HepG2 (cell line): ENCODE measurements at regions not wholly inside any gene's neighbourhood (a gene's known extent, or its start where the extent isn't known, plus 50 kb on each side); places are given as distances from the start of the nearest gene placed in this dataset.

Experiments
- ATAC-seq: fragments of 200-7000 bp; cut with Tn5 transposase; 3 replicates; pipeline ENCODE4 v1.9.1; 2020; ENCODE audit warnings: mild to moderate bottlenecking, moderate library complexity
- BruUV-seq: library from RNA; stranded (reverse); fragments of 400-500 nt; replicated peaks from 2 replicates; lab custom pipeline; 2021; lab: Mats Ljungman, UMichigan
- CTCF ChIA-PET: fragments of 300-600 bp; formaldehyde crosslinking; extraction: SDS; loops from one replicate; lab custom pipeline; 2021; ENCODE audit warnings: low total read pairs, inconsistent platforms, low intra/inter-chr PET ratio; lab: Yijun Ruan, JAX
- POLR2A ChIA-PET: fragments of 350-600 bp; sonication (Branson Sonifier 250); formaldehyde crosslinking; loops from one replicate; lab custom pipeline; 2020; ENCODE audit warnings: antibody characterized with exemption, inconsistent platforms; lab: Yijun Ruan, JAX
- DNase-seq: peaks from one replicate; pipeline ENCODE4 v3.0.0-alpha.2; 2015; ENCODE audit warnings: low spot score
- FAIRE-seq: peaks from 3 replicates; lab custom pipeline; 2011; peaks lifted over from hg19 to GRCh38; lab: Jason Lieb, UNC
- H2AFZ ChIP-seq: one replicate; pipeline ENCODE4 v1.6.1; 2011; ENCODE audit warnings: low read length, inconsistent platforms
- H3K27ac ChIP-seq: fragments of 300-600 bp; 3 replicates; pipeline ENCODE4 v1.8.0; 2011; ENCODE audit warnings: mixed run types, mild to moderate bottlenecking, mixed read lengths, low read length, inconsistent platforms; ENCODE audit not compliant: insufficient read depth; ENCODE audit errors: extremely low read length
- H3K27me3 ChIP-seq, 2 experiments: fragments of 200-600 bp in 1 of 2; 2 replicates in 1 of 2; 3 replicates in 1 of 2; pipeline versions ENCODE4 v1.6.0 to v1.8.0; 2011; ENCODE audit warnings: low read length in 2 of 2, mild to moderate bottlenecking in 2 of 2, moderate library complexity in 2 of 2, inconsistent platforms in 1 of 2; ENCODE audit not compliant: insufficient read depth in 2 of 2, control insufficient read depth in 1 of 2
- H3K36me3 ChIP-seq, 2 experiments: fragments of 200-600 bp in 1 of 2; replicated peaks in 1 of 2; 2 replicates in 1 of 2; 3 replicates in 1 of 2; pipeline versions ENCODE4 v1.5.1 to v1.8.0; 2011; ENCODE audit warnings: low read length in 2 of 2, inconsistent platforms in 1 of 2; ENCODE audit not compliant: insufficient read depth in 2 of 2, control insufficient read depth in 1 of 2
- H3K4me1 ChIP-seq: 2 replicates; pipeline ENCODE4 v1.5.1; 2012; ENCODE audit warnings: low read length, inconsistent platforms; ENCODE audit not compliant: insufficient read depth
- H3K4me2 ChIP-seq: 2 replicates; pipeline ENCODE4 v1.6.0; 2011; ENCODE audit warnings: low read depth, low read length, inconsistent platforms
- H3K4me3 ChIP-seq, 3 experiments: fragments of 200-600 bp in 1 of 3; sonication (generic), shearing (Covaris generic) in 1 of 3; replicated peaks in 1 of 3; 2 replicates each; pipeline ENCODE4 v1.5.1; 2011 to 2016; ENCODE audit warnings: low read length in 3 of 3, inconsistent platforms in 2 of 3, low read depth in 2 of 3, mild to moderate bottlenecking in 2 of 3, control low read depth in 1 of 3, mixed read lengths in 1 of 3; ENCODE audit not compliant: insufficient read depth in 1 of 3
- H3K79me2 ChIP-seq: one replicate; pipeline ENCODE4 v1.6.1; 2011; ENCODE audit warnings: low read length, inconsistent platforms; ENCODE audit not compliant: insufficient read depth
- H3K9ac ChIP-seq: 2 replicates; pipeline ENCODE4 v1.6.0; 2011; ENCODE audit warnings: mild to moderate bottlenecking, low read depth, low read length, inconsistent platforms; ENCODE audit not compliant: insufficient read depth
- H3K9me3 ChIP-seq: 2 replicates; pipeline ENCODE4 v1.5.1; 2012; ENCODE audit warnings: mild to moderate bottlenecking, low read length
- H4K20me1 ChIP-seq: 2 replicates; pipeline ENCODE4 v1.6.0; 2011; ENCODE audit warnings: inconsistent platforms, mild to moderate bottlenecking, low read length, moderate library complexity; ENCODE audit not compliant: insufficient read depth
- CCDC6 ChIP-seq: sonication (generic); formaldehyde crosslinking; IDR thresholded peaks from 2 replicates; pipeline ENCODE4 v1.8.1; 2022; ENCODE audit warnings: mild to moderate bottlenecking, missing genetic modification reagents, moderate library complexity
- CEBPB ChIP-seq: IDR thresholded peaks from 2 replicates; pipeline ENCODE4 v1.6.1; 2011; ENCODE audit warnings: low read depth, low read length, improper control_type of control experiment, borderline replicate concordance
- E2F2 ChIP-seq: sonication (generic); formaldehyde crosslinking; IDR thresholded peaks from 2 replicates; pipeline ENCODE4 v1.4.0; 2020; ENCODE audit warnings: missing genetic modification reagents, borderline replicate concordance
- FOXJ3 ChIP-seq: sonication (generic); formaldehyde crosslinking; IDR thresholded peaks from 2 replicates; pipeline ENCODE4 v1.4.0; 2020; ENCODE audit warnings: missing genetic modification reagents, mild to moderate bottlenecking, borderline replicate concordance
- JUN ChIP-seq: sonication (generic); formaldehyde crosslinking; IDR thresholded peaks from 2 replicates; pipeline ENCODE4 v1.4.0; 2020; ENCODE audit warnings: mild to moderate bottlenecking, missing genetic modification reagents
- MYPOP ChIP-seq: sonication (generic); formaldehyde crosslinking; IDR thresholded peaks from 2 replicates; pipeline ENCODE4 v1.8.1; 2023; ENCODE audit warnings: mild to moderate bottlenecking, moderate library complexity, missing genetic modification reagents
- NFYC ChIP-seq: IDR thresholded peaks from 2 replicates; pipeline ENCODE4 v1.6.1; 2016; ENCODE audit warnings: missing genetic modification reagents, missing compliant biosample characterization
- SYNCRIP ChIP-seq: fragments of 200-400 bp; formaldehyde crosslinking; IDR thresholded peaks from 2 replicates; pipeline ENCODE4 v1.6.1; 2018; ENCODE audit warnings: mild to moderate bottlenecking, low read depth, low read length; ENCODE audit not compliant: insufficient read depth
- TBL1XR1 ChIP-seq: fragments of 150-350 bp; IDR thresholded peaks from 2 replicates; pipeline ENCODE4 v1.6.1; 2014; ENCODE audit warnings: borderline replicate concordance, low read length; ENCODE audit not compliant: partially characterized antibody
- ZKSCAN1 ChIP-seq: fragments of 150-350 bp; IDR thresholded peaks from 2 replicates; pipeline ENCODE4 v1.6.1; 2014; ENCODE audit warnings: low read length
- ZNF282 ChIP-seq: fragments of 450-650 bp; IDR thresholded peaks from 2 replicates; pipeline ENCODE4 v1.6.1; 2018; ENCODE audit not compliant: partially characterized antibody
- ZNF773 ChIP-seq: sonication (generic); formaldehyde crosslinking; IDR thresholded peaks from 2 replicates; pipeline ENCODE4 v1.4.0; 2020; ENCODE audit warnings: missing genetic modification reagents, borderline replicate concordance
- ZNF782 ChIP-seq: sonication (generic); formaldehyde crosslinking; IDR thresholded peaks from 2 replicates; pipeline ENCODE4 v1.4.0; 2020; ENCODE audit warnings: missing genetic modification reagents, mild to moderate bottlenecking, borderline replicate concordance
- ZSCAN5A ChIP-seq: sonication (generic); formaldehyde crosslinking; IDR thresholded peaks from 2 replicates; pipeline ENCODE4 v1.8.0; 2022; ENCODE audit warnings: mild to moderate bottlenecking, missing genetic modification reagents, borderline replicate concordance
- WGBS: methylation state at CpG from one replicate; pipeline ENCODE4 v1.1.6; 2017; ENCODE audit warnings: low lambda C conversion rate; 5-methylcytosine and 5-hydroxymethylcytosine counted together
- in situ Hi-C: cut with HindIII; loops from 2 replicates; pipeline ENCODE4 v1.10.0; 2017; ENCODE audit warnings: low pct_unique_long_range_greater_than_20kb; ENCODE audit not compliant: extremely low pct_ligation_motif_present
- intact Hi-C: fragments of 100-400 bp; cut with micrococcal nuclease; formaldehyde crosslinking; loops from one replicate; pipeline ENCODE4 v1.10.0; 2022; ENCODE audit not compliant: unreplicated experiment

- Histone ChIP-seq H3K4me2 (no peak overlapping the region), H4K20me1 (no peaks in the 10 kb centered on the region), H2AFZ (no peak overlapping the region), H3K79me2 (no peaks in the 10 kb centered on the region), H3K27me3 (no peaks in the 10 kb centered on the region; a peak in 2 of 5 replicates), H3K9ac (no peak overlapping the region), H3K9me3 (no peaks in the 10 kb centered on the region), H3K27ac (no peak overlapping the region), H3K36me3 (no peaks in the 10 kb centered on the region), H3K4me1 (no peaks in the 10 kb centered on the region), H3K4me3 (no peak overlapping the region)
- ChIA-PET POLR2A (no interaction called here), CTCF (no interaction called here)
- FAIRE-seq, result no peak
- 0% methylated on average over 4 of the region's 4 CpGs for WGBS
- no peak for DNase-seq
- no TSS peak for BruUV-seq
- in situ Hi-C loops, result no loop called here
- no peak for ATAC-seq
- intact Hi-C loops, result no loop called here
- TF ChIP-seq ZSCAN5A (CRISPR knock-in tag), result no peak
- TF ChIP-seq JUN (CRISPR knock-in tag), result no peak
- TF ChIP-seq SYNCRIP, result no peak
- no peak for TF ChIP-seq ZNF782 (CRISPR knock-in tag)
Observed at GRCh38 chr14:71783786-71784185, 148.4 kb upstream of the RGS6 start.

- no TSS peak for BruUV-seq
- Histone ChIP-seq H3K4me3 (no peak overlapping the region), H3K79me2 (no peaks in the 10 kb centered on the region), H3K27me3 (no peaks in the 10 kb centered on the region), H3K9ac (no peak overlapping the region), H2AFZ (no peak overlapping the region), H4K20me1 (no peaks in the 10 kb centered on the region), H3K36me3 (no peaks in the 10 kb centered on the region), H3K4me2 (no peak overlapping the region), H3K27ac (no peak overlapping the region), H3K9me3 (no peaks in the 10 kb centered on the region), H3K4me1 (no peaks in the 10 kb centered on the region)
- CTCF ChIA-PET, result no interaction called here
- DNase-seq (no peak), ATAC-seq (no peak), FAIRE-seq (no peak)
- in situ Hi-C loops, result no loop called here
- WGBS, result 0% methylated on average over 1 of the region's 1 CpG
- POLR2A ChIA-PET, result no interaction called here
- intact Hi-C loops, result no loop called here
- TF ChIP-seq MYPOP (CRISPR knock-in tag) (no peak), NFYC (CRISPR knock-in tag) (no peak), CEBPB (no peak), ZNF282 (no peak), TBL1XR1 (no peak), FOXJ3 (no peak), ZNF773 (no peak), E2F2 (CRISPR knock-in tag) (no peak), CCDC6 (CRISPR knock-in tag) (no peak), ZKSCAN1 (no peak)
Observed at GRCh38 chr14:71789005-71789404, 143.2 kb upstream of the RGS6 start.
